Stimulated activated CD4-positive, alpha-beta T cell treated with anti-CD3 and anti-CD28 coated beads, Interleukin-2, amount 100 ng/mL, for 24 hours (primary cell): ENCODE measurements at regions not wholly inside any gene's neighbourhood (a gene's known extent, or its start where the extent isn't known, plus 50 kb on each side); places are given as distances from the start of the nearest gene placed in this dataset.

Experiments
- DNase-seq, 2 donors: peaks; one replicate each; pipeline ENCODE4 v3.0.0-alpha.2; 2020

DNA sequence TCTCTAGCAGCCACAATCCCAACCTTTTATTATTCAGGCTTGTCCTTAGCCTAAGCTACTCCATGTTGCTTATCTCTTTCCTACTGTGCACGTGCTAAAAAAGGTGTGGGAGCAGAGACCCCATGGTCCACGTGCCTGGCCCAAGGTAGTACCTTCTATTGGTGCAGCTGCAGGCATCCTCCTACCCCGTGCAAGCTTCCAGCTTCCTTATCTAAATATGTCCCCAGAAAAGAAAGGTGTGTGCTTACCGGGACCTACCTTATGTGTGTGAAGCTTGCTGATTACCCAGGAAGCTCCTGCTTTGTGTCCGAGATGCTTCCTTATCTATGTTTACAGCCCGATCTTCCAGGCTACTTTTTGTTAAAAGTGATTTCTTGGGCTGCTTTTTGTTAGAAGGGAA lies 2382.4 kb downstream of the PCDH9 start:
- no peak for DNase-seq

DNA sequence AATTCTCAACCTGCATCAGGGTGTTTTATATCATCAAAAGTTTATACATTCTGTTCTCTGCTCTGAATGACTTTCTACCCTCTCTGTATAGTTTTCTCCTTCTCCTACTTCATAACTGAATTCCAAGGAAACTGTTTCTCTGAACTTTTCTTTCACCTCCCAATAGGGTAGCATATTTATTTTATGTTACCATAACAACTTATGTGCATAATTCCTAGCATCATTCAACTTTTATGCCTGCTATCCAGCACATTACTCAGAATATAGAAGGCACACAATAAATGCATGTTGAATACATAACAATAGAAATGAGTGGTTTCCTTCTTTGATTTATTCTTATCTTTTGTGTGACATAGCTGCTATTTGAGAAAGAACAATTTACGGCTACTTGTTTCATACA lies 2385.0 kb downstream of the PCDH9 start:
- DNase-seq: no peak

DNA sequence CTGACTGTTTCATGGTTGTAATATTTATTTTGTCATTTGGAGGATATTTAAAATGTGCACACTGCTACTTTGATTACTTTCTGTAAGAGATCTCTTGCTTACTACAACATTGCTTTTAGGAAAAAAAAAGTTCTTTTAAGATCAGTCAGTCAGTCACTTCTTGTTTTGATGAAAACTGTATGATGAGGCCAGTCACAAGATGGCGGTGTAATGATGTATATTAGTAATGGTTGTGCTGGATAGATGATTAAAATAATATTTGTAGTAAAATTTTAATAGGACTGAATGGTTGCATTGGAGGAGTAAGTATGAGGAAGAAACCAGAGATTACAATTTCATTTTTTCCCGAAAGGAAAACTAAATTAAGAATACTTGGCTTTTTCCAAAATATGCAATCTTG lies 2411.1 kb downstream of the PCDH9 start:
- no peak for DNase-seq

DNA sequence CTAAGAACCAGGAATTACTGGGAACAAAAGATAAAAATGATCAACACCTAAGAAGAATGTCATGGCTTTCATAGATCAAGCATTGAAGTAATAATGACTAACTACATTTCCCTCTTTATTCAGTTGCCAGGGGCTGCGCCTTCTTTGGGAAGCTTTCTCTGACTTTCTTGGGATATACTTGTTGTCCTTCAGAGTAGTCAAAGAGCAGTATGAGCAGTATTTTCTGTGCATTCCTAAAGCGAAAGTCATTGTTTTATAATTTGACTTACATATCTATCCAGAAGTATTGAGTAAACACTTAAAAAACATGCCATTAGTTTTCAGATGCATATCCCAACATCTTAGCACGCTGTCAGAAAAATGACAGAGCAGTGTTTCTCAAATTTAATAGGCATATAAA lies 2412.4 kb downstream of the PCDH9 start:
- DNase-seq: no peak

DNA sequence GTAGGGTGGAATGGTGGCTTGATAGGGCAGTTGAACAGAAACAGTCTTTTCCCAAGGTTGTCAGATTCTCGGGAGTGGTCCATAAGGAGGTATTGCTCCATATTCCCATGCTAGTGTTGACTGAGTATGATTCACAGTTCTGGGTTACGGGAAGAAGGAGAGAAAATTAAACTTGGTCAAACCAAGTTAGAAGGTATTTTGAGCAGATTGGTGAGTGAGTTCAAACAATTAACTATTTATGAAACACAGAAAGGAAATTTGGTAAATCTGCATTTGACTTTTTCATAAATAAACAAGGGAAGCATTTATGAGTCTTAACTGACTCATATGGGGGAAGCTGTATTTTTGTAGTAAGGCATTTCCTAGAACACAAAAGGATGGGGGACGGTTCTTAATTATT lies 2419.4 kb downstream of the PCDH9 start:
- no peak for DNase-seq

DNA sequence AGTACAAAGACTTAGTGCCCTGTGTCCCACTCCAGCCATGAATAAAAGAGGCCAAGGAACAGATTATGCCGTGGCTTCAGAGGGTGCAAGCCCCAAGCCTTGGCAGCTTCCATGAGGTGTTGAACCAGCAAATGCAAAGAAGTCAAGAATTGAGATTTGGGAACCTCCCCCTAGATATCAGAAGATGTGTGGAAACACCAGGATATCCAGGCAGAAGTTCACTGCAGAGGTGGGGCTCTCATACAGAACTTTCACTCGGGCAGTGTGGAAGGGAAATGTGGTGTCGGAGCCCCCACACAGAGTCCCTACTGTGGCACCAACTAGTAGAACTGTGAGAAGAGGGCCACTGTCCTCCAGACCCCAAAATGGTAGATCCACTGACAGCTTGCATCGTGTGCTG lies 2421.4 kb downstream of the PCDH9 start:
- no peak for DNase-seq

DNA sequence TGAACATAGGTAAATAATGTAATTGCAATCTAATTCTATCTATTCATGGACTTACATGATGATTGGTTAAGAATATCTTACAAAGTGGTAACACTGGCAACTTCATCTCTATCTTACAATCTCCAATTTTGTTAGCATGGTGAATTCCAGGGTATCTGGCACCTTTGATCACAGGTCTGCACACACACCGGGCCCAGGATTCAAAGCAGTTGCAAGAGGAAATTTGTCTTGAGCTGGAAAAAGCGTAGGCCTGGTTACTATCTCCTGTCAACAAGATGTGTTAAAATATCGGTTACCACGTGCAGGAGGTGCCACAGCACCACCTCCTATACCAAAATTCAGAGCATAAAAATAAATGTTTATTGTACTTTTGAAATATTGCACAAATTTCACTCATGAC lies 2428.4 kb downstream of the PCDH9 start:
- DNase-seq: no peak

DNA sequence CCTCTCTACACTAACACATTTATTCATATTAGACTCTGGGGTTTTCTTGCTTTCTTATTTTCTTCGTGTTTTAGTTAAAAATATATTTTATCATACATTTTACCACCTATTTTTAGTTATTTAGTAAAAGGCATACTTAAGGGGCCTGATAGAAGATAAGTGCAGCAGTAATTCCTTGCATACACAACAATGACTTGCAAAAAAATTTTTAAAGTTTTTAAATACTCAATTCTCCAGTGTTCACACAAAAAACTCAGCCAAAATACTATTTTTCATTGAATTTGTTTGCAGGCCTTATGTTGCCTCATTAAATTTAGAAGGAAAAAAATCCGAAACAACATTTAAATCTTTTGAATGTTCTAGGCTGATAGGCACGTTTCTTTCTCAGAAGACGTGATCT lies 2431.7 kb downstream of the PCDH9 start:
- DNase-seq: no peak

DNA sequence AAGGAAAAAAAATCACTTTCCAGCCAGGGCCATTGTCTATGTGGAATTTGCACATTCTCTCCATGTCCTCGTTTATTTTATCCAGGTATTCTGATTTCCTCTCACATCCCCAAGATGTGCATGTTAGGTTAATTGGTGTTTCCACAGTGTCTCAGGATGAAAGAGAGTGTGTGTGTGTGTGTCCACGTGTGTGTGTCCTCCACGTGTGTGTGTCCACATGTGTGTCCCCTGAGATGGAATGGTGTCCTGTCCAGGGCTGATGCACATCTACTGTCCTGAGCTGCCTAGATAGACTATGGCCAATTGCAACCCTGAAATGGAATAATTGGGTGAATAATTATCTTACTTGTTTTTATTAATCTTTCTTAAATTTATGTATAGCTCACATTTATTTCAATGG lies 2436.5 kb downstream of the PCDH9 start:
- no peak for DNase-seq

DNA sequence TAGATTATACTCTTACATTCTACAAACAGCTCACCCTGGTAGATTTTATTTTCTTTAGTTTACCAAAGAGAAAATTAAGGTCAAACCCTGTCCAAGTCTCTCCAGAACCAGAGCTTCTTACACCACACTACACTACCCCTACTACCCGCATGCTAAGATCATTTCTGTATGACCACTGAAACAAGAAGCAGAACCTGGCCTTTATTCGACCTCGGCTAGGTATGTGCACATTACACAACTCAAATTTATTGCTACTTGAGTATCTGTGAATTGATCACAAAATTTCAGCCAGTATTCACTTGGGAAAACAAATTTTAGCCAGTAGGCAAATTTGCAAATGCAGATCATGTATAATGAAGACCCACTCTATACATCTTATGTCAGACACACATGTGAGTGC lies 2437.0 kb downstream of the PCDH9 start:
- no peak for DNase-seq

DNA sequence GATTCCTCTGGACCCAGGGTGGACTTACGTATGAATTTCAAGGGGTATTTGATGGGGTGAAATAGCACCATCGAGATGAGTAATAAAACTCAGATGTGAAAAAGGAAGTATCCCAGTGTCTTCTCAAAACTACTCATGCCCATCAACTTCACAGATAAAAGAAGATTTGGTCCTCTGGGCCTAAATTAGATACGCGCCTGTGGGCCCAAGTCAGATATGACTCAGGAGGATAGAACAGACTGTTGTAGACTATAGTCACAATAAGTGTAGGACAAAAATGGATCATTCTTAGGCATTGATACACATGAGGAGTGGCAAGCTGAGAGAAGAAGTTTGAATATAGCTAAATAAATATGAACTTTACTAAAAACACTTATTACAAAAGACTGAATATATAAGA lies 2438.8 kb downstream of the PCDH9 start:
- DNase-seq: no peak

DNA sequence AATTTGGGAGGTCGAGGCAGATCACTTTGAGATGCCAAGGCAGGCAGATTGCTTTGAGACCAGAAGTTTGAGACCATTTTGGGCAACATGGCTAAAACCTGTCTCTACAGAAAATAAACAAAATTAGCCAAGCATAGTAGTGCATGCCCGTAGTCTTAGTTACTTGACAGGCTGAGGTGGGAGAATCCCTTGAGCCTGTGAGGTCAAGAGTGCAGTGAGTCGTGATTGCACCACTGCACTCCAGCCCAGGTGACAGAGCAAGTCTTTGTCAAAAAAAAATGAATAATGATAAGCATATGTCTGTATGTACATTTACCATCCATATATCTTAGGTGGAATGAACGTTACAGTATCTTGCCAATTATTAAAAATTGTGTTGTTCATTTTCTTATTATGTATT lies 2447.7 kb downstream of the PCDH9 start:
- no peak for DNase-seq

DNA sequence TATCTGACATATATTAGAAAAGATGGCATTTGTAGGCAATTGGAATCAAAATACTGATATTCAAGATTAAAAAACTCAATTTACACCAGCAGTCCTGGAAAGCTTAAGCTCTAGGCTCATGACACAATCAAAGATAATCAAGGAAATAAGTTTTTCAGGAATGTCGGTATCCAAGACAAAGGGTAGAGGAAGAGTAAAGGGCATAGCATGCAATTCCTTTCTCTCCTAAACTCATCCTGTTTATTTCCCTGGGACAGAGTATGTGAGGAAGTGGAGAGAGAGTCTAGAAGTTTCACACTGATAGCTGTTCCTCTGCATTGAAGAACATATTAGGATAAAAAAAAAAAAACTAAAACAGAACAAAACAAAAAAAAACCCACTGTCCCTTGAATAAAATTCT lies 2452.1 kb downstream of the PCDH9 start:
- DNase-seq: no peak

DNA sequence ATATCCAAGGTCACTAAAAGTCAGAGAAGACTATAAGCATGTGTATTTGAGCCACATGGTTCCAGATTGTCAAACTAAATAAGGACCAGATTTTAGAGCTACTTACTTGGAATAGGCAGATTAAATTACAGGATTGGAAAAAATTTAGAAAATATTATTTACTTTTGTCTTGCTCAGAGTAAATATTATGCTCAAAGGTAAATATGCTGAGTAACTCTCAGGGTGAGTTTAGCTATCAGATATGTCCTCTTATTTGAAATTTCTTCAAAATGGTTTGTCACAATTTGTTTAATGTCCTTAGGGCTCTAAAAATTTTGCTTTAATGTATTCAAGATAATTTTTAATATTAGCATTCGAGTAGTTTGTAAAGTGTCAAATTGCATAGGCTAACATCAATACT lies 2455.2 kb downstream of the PCDH9 start:
- no peak for DNase-seq

DNA sequence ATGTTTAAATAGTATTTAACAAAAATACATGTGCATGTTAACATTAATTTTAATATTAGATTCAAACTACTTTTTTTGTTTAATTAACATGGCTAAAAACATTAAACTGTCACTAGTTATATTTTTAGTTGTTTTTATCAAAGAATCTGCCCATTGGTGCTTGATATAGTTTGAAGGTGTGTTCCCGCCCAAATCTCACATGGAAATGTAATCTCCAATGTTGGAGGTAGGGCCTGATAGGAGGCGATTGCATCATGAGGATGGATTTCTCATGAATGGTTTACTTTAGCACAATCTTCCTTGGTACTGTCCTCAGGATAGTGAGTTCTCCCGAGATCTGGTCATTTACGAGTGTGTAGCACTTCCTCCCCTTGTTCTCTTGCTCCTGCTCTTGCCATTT lies 2459.4 kb downstream of the PCDH9 start:
- DNase-seq: no peak

DNA sequence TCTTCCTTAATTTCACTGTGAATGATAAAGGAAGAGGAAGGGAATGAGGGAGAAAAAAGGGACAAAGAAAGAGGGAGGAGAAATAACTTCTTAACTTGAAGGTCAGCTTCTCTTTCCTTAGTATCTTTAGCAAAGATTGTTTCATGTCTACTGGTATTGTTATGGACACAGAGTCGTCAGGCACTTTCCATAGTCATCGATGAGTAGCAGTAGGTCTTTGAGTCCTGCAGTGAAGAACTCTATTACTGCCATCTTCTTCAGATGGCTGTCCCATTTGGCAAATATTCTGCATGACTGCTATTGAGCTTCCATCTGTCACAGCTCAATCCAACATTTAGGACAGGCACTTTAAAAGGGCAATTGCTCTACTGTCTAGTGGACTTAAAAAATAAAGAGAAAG lies 2463.1 kb downstream of the PCDH9 start:
- no peak for DNase-seq

DNA sequence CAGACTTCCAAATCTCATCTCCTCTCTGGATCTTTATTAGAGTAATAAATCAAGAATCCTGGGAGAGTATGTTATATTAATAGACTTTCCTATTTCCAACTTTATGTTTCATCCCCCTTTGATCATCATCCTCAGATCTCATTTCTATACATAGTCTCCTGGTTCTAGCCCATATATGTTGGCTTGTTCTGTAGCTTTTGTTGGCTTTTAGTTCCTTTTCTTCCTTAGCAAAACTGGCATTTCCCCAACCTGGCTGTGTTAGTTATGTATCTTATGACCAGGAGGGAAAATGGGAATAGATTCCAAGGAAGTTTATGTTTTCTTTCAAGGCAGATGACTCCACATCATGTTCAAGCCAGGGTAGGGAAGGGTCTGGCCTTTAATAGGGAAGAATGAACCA lies 2464.5 kb downstream of the PCDH9 start:
- DNase-seq: no peak

DNA sequence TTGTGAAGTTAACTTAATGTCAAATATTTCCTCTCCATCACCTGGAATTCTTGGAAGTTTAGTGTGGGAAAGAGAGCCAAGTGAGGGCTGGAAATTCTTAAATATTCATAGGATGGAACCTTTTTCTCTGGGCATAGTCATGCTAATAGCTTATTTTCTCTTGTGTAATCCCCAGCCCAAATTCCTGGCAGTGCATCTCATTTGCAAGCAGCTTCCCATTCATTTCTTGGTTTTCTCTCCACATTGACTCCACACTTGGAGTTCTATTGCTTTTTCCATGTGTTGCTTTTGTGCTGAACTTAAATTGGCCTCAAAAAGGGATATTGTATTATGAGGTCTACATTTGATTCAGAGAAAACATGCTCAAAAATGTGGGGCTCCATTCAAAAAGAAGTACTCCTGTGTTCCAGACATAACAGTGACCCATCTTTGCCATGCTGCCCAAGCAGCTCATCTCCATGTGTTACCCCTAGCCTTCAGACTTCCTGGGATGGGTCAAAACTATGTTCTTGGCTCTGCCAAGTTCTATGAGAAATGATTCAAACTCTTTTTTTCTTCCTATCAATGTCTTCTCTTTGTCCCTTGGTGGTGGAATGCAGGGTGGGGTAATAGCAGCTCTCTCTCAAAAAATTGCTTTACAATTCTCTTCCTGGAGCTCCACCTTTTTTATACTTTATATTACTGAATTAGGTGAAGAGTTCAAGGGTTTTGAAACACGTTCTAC lies 2471.5 kb downstream of the PCDH9 start:
- no peak for DNase-seq

DNA sequence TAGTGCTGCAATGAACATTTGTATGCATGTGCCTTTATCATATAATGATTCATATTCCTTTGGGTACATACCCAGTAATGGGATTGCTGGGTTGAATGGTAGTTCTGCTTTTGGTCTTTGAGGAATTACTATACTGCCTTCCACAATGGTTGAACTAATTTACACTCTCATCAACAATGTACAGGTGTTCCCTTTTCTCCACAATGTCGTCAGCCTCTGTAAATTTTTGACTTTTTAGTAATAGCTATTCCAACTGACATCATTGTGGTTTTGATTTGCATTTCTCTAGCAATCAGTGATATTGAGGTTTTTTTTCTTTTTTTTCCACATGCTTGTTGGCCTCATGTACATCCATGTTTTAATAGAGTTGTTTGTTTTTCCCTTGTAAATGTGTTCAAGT lies 2473.5 kb downstream of the PCDH9 start:
- no peak for DNase-seq

DNA sequence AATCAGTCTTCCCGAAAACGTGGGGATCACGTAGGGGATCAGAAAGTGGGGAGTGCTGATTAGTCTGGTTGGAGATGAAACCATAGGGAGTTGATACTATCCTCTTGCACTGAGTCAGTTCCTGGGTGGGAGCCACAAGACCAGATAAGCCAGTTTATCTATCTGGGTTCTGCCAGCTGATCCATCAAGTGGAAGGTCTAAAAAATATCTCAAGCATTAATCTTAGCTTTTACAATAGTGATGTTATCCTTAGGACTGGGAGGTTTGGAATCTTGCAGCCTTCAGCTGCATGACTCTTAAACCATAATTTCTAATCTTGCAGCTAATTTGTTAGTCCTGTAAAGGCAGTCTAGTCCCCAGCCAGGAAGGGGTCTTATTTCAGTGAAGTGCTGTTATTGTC lies 2474.2 kb downstream of the PCDH9 start:
- no peak for DNase-seq

DNA sequence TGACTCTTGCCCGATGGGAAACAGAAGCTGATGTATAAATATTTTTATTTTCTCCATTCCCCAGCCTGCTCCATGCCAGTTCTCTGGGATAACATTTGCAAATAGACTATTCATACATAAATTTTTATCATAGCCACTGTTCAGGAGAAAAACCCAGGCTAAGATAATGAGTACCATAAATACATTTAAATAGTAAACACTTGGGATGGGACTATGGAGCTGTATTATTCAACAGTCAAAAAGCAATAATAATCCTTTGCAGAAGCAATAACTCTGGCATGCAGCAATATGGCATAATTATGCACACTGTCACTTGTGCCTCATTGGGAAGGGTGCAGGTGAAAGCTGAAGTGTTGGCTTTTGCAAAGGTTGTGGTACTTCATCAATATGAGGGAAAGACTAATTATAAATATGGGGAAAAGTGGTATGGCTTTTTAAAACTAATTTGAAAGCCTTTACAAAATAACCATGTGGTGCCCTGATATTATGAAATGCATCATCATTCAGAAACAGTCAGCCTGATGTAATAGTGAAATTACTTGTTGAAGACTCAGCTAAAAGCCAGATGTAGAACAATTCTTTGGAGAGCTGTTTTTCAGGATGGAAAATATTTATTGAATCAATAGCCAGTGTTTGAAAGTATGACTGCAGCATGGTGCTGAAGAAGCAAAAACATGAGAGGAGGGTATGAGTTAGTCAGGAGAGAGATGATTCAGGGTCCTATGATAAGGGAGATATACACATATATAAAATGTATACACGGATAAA lies 2476.7 kb downstream of the PCDH9 start:
- no peak for DNase-seq

DNA sequence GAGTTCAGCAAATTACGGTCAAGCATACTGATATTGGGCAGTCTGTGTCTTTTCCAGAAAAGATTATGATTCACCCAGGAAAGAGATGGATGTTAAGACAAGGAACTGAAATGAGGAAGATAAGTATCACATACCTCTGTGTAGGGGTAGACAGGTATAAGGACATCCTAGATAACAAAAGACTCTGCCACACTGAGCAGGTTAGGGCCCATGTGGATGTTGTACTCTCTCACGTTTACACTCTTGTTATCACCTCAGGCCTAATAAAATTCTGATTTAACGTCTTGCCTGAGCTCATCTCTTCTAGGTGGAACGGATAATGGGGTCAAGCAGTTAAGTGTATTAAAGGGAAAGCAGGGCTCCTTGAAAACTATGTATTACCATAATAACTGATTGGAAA lies 2480.8 kb downstream of the PCDH9 start:
- DNase-seq: no peak

DNA sequence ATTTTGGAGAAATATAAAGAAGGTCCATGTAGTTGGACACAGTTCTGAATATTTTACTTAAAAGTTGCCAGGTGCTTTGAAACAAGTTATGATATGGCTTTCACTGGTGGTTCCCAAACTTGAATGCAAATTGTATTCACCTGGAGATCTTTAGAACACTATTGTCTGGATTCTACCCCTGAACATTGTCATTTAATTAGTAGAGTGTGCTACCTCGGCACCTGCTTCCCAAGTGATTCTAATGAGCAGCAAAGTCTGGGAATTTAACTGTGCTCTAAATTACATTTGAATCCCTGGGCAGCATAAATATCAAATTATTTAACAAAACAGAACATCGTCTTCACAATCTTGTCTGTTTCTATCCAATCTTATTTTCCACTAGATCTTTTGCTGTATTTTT lies 2483.3 kb downstream of the PCDH9 start:
- DNase-seq: no peak

DNA sequence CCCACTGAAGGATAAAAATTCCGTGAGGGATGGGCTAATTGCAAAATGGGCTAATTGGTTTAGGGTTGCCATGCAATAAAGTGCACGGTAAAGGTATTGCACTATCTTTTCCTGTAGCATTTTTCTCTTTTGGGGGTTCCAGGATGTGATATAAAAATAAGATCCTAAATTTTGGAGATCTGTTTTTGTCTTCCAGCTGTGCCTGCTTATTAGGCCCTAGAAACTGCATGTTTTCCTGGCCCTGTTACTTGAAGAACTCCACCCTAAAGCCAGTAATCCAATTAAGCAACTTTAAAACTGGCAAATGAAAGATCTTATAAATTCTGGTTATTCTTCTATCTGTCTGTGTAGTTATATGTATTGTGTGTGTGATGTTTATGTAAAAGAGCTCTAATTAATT lies 2489.6 kb downstream of the PCDH9 start:
- DNase-seq: no peak

DNA sequence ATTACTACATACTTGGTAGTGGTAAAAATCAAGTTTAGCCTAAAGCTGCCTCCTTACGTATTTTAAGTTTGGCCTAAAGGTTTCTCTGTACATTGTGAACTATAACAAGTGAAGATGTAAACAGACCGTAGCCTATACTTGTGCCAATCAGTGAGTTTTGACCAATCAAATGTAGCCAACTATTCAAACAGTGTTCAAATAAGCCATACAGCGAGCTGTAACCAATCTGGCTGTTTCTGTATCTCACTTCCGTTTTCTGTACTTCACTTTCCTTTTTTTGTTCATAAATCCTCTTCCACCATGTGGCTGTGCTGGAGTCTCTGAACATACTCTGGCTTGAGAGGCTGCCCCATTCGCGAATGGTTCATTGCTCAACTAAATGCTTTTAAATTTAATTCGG lies 2504.6 kb downstream of the PCDH9 start:
- DNase-seq: no peak
